Effector memory CD4-positive, alpha-beta T cell (primary cell): ENCODE measurements at regions not wholly inside any gene's neighbourhood (a gene's known extent, or its start where the extent isn't known, plus 50 kb on each side); places are given as distances from the start of the nearest gene placed in this dataset.

Source experiments
- DNase-seq, 3 donors: peaks; one replicate each; pipeline ENCODE4 v3.0.0-alpha.2; 2020
- H3K27ac ChIP-seq: 2 replicates; pipeline ENCODE4 v1.7.0; 2013; ENCODE audit warnings: mild to moderate bottlenecking, low read length, moderate library complexity; ENCODE audit not compliant: insufficient read depth, poor library complexity, severe bottlenecking
- H3K27me3 ChIP-seq: replicated peaks from 2 replicates; pipeline ENCODE4 v1.7.0; 2013; ENCODE audit warnings: mild to moderate bottlenecking, low read length; ENCODE audit not compliant: insufficient read depth, control insufficient read depth, poor library complexity, severe bottlenecking
- H3K36me3 ChIP-seq: 2 replicates; pipeline ENCODE4 v1.7.0; 2013; ENCODE audit warnings: mild to moderate bottlenecking, low read length, moderate library complexity; ENCODE audit not compliant: control insufficient read depth, insufficient read depth
- H3K4me1 ChIP-seq: 2 replicates; pipeline ENCODE4 v1.7.0; 2013; ENCODE audit warnings: low read length, mild to moderate bottlenecking; ENCODE audit not compliant: control insufficient read depth, insufficient read depth, poor library complexity, severe bottlenecking
- H3K4me3 ChIP-seq: 2 replicates; pipeline ENCODE4 v1.7.0; 2013; ENCODE audit warnings: low read length, low read depth, mild to moderate bottlenecking; ENCODE audit not compliant: insufficient read depth, poor library complexity, severe bottlenecking
- H3K9me3 ChIP-seq: 2 replicates; pipeline ENCODE4 v1.7.0; 2013; ENCODE audit warnings: mild to moderate bottlenecking, low read length, moderate library complexity; ENCODE audit not compliant: control insufficient read depth

GRCh38 chr10:113252650-113253618, 299.9 kb upstream of the HABP2 start:
- DNase-seq, result no peak
- H3K27me3 ChIP-seq, result no peaks in the 10 kb centered on the region
- no peaks in the 10 kb centered on the region for H3K4me1 ChIP-seq

GRCh38 chr10:113259576-113260226, 293.2 kb upstream of the HABP2 start:
- no peak for DNase-seq
- H3K4me3 ChIP-seq, result no peak overlapping the region
- H3K27ac ChIP-seq, result no peak overlapping the region
- H3K36me3 ChIP-seq, result no peaks in the 10 kb centered on the region
- H3K4me1 ChIP-seq, result no peaks in the 10 kb centered on the region
- H3K27me3 ChIP-seq, result no peaks in the 10 kb centered on the region
- no peaks in the 10 kb centered on the region for H3K9me3 ChIP-seq

More at GRCh38 chr10:113252650-113253618, 299.9 kb upstream of the HABP2 start:
- H3K9me3 ChIP-seq, result no peaks in the 10 kb centered on the region
- H3K27ac ChIP-seq, result no peak overlapping the region
- H3K36me3 ChIP-seq, result no peaks in the 10 kb centered on the region
- H3K4me3 ChIP-seq, result no peak overlapping the region

- no peaks in the 10 kb centered on the region for H3K27me3 ChIP-seq
- no peak for DNase-seq
Measured at GRCh38 chr10:113261161-113261560, 291.7 kb upstream of the HABP2 start.

GRCh38 chr10:113261611-113262091, 291.2 kb upstream of the HABP2 start:
- Histone ChIP-seq H3K4me3 (no peak overlapping the region), H3K4me1 (no peaks in the 10 kb centered on the region), H3K9me3 (no peaks in the 10 kb centered on the region), H3K27ac (no peak overlapping the region), H3K27me3 (no peaks in the 10 kb centered on the region), H3K36me3 (no peaks in the 10 kb centered on the region)
- no peak for DNase-seq

More at GRCh38 chr10:113261161-113261560, 291.7 kb upstream of the HABP2 start:
- H3K27ac ChIP-seq, result no peak overlapping the region
- no peak overlapping the region for H3K4me3 ChIP-seq
- no peaks in the 10 kb centered on the region for H3K4me1 ChIP-seq
- no peaks in the 10 kb centered on the region for H3K36me3 ChIP-seq
- H3K9me3 ChIP-seq, result no peaks in the 10 kb centered on the region

- no peaks in the 10 kb centered on the region for H3K27me3 ChIP-seq
- no peak for DNase-seq
- no peaks in the 10 kb centered on the region for H3K9me3 ChIP-seq
- no peak overlapping the region for H3K4me3 ChIP-seq
- H3K4me1 ChIP-seq, result no peaks in the 10 kb centered on the region
- H3K36me3 ChIP-seq, result no peaks in the 10 kb centered on the region
- H3K27ac ChIP-seq, result no peak overlapping the region
Measured at GRCh38 chr10:113263056-113263455, 289.8 kb upstream of the HABP2 start.

GRCh38 chr10:113264333-113265131, 288.3 kb upstream of the HABP2 start:
- no peak for DNase-seq
- Histone ChIP-seq H3K27me3 (no peaks in the 10 kb centered on the region), H3K4me3 (no peak overlapping the region), H3K36me3 (no peaks in the 10 kb centered on the region), H3K9me3 (no peaks in the 10 kb centered on the region), H3K27ac (no peak overlapping the region), H3K4me1 (no peaks in the 10 kb centered on the region)

- Histone ChIP-seq H3K4me3 (no peak overlapping the region), H3K27ac (no peak overlapping the region), H3K4me1 (no peaks in the 10 kb centered on the region), H3K36me3 (no peaks in the 10 kb centered on the region), H3K27me3 (no peaks in the 10 kb centered on the region), H3K9me3 (no peaks in the 10 kb centered on the region)
- DNase-seq, result no peak
Measured at GRCh38 chr10:113266147-113266546, 286.7 kb upstream of the HABP2 start.

- Histone ChIP-seq H3K4me1 (no peaks in the 10 kb centered on the region), H3K4me3 (no peak overlapping the region), H3K27me3 (no peaks in the 10 kb centered on the region), H3K36me3 (no peaks in the 10 kb centered on the region), H3K27ac (no peak overlapping the region), H3K9me3 (no peaks in the 10 kb centered on the region)
- DNase-seq, result no peak
Measured at GRCh38 chr10:113267619-113268562, 285.0 kb upstream of the HABP2 start.

GRCh38 chr10:113269333-113269732, 283.5 kb upstream of the HABP2 start:
- DNase-seq, result no peak
- no peak overlapping the region for H3K4me3 ChIP-seq
- no peaks in the 10 kb centered on the region for H3K4me1 ChIP-seq
- no peaks in the 10 kb centered on the region for H3K36me3 ChIP-seq
- no peaks in the 10 kb centered on the region for H3K9me3 ChIP-seq
- H3K27ac ChIP-seq, result no peak overlapping the region
- no peaks in the 10 kb centered on the region for H3K27me3 ChIP-seq
